ENCODE measurements at regions not wholly inside any gene's neighbourhood (a gene's known extent, or its start where the extent isn't known, plus 50 kb on each side); places are given as distances from the start of the nearest gene placed in this dataset.
"Not testable (repeated sequence)": the region's sequence is repeated elsewhere in the genome, so short reads cannot be mapped to it uniquely, and the experiment has no call there.

- no peak for DNase-seq (ENCODE audit: low read depth)
These were observed 282.7 kb upstream of the CDH2 start for GRCh38 chr18:28459587-28459986.

- no peak for DNase-seq (ENCODE audit: low read depth)
These were observed 281.8 kb upstream of the CDH2 start for GRCh38 chr18:28458751-28459150.

GRCh38 chr18:28457784-28458183 is 280.9 kb upstream of the CDH2 start:
- no peak for DNase-seq (ENCODE audit: low read depth)

GRCh38 chr18:28455971-28456370 is 279.0 kb upstream of the CDH2 start:
- no peak for DNase-seq (ENCODE audit: low read depth)

- peak; percentile 2 for DNase-seq (ENCODE audit: low read depth)
These were observed 262.9 kb upstream of the CDH2 start for GRCh38 chr18:28439870-28440269.

- DNase-seq (ENCODE audit: low read depth): no peak
These were observed 261.5 kb upstream of the CDH2 start for GRCh38 chr18:28438381-28438780.

- no peak for DNase-seq (ENCODE audit: low read depth)
These were observed 255.4 kb upstream of the CDH2 start for GRCh38 chr18:28432339-28432738.

- no peak for DNase-seq (ENCODE audit: low read depth)
These were observed 249.0 kb upstream of the CDH2 start for GRCh38 chr18:28425886-28426285.

GRCh38 chr18:28422577-28422976 is 245.6 kb upstream of the CDH2 start:
- no peak for DNase-seq (ENCODE audit: low read depth)

GRCh38 chr18:28421950-28422349 is 245.0 kb upstream of the CDH2 start:
- not testable (repeated sequence) for DNase-seq (ENCODE audit: low read depth)

- no peak for DNase-seq (ENCODE audit: low read depth)
These were observed 235.6 kb upstream of the CDH2 start for GRCh38 chr18:28412521-28412920.

- DNase-seq (ENCODE audit: low read depth): no peak
These were observed 234.9 kb upstream of the CDH2 start for GRCh38 chr18:28411806-28412205.

- DNase-seq (ENCODE audit: low read depth): no peak
These were observed 232.9 kb upstream of the CDH2 start for GRCh38 chr18:28409811-28410210.

GRCh38 chr18:28408528-28408927 is 231.6 kb upstream of the CDH2 start:
- no peak for DNase-seq (ENCODE audit: low read depth)

- DNase-seq (ENCODE audit: low read depth): no peak
These were observed 230.8 kb upstream of the CDH2 start for GRCh38 chr18:28407681-28408080.

- DNase-seq (ENCODE audit: low read depth): no peak
These were observed 229.6 kb upstream of the CDH2 start for GRCh38 chr18:28406533-28406932.

- no peak for DNase-seq (ENCODE audit: low read depth)
These were observed 227.8 kb upstream of the CDH2 start for GRCh38 chr18:28404694-28405093.

GRCh38 chr18:28399781-28400362 is 222.9 kb upstream of the CDH2 start:
- DNase-seq (ENCODE audit: low read depth): no peak

- DNase-seq (ENCODE audit: low read depth): no peak
These were observed 221.5 kb upstream of the CDH2 start for GRCh38 chr18:28398471-28398870.

GRCh38 chr18:28390022-28390421 is 213.1 kb upstream of the CDH2 start:
- no peak for DNase-seq (ENCODE audit: low read depth)

- no peak for DNase-seq (ENCODE audit: low read depth)
These were observed 205.4 kb upstream of the CDH2 start for GRCh38 chr18:28382215-28382879.

GRCh38 chr18:28372186-28372585 is 195.3 kb upstream of the CDH2 start:
- DNase-seq (ENCODE audit: low read depth): no peak

GRCh38 chr18:28366676-28367075 is 189.7 kb upstream of the CDH2 start:
- no peak for DNase-seq (ENCODE audit: low read depth)
